WTC11 (cell line): ENCODE measurements at regions not wholly inside any gene's neighbourhood (a gene's known extent, or its start where the extent isn't known, plus 50 kb on each side); places are given as distances from the start of the nearest gene placed in this dataset.

Experiments used
- ATAC-seq: fragments of 200-7000 bp; cut with Tn5 transposase; 2 replicates; pipeline ENCODE4 v1.10.0; 2021; ENCODE audit warnings: mild to moderate bottlenecking, moderate library complexity
- CTCF ChIA-PET: fragments of 300-600 bp; sonication (Branson Sonifier 250); formaldehyde crosslinking; loops from one replicate; lab custom pipeline; 2021; ENCODE audit warnings: antibody characterized with exemption; lab: Charles Lee
- POLR2A ChIA-PET: fragments of 350-600 bp; sonication (Branson Sonifier 250); formaldehyde crosslinking; loops from one replicate; lab custom pipeline; 2021; ENCODE audit warnings: antibody characterized with exemption; lab: Charles Lee
- DNase-seq: peaks from one replicate; pipeline ENCODE4 v3.0.0; 2021; ENCODE audit warnings: low spot score
- H3K27ac Mint-ChIP-seq: 2 replicates; pipeline ENCODE4 v1.8.0; 2021; ENCODE audit warnings: mixed read lengths
- H3K27me3 Mint-ChIP-seq: 2 replicates; pipeline ENCODE4 v1.8.0; 2021; ENCODE audit warnings: low read depth, mild to moderate bottlenecking, moderate library complexity, mixed read lengths
- H3K36me3 Mint-ChIP-seq: 2 replicates; pipeline ENCODE4 v1.8.0; 2021; ENCODE audit warnings: mixed read lengths
- H3K4me1 Mint-ChIP-seq: 2 replicates; pipeline ENCODE4 v1.8.0; 2022; ENCODE audit warnings: mixed read lengths
- H3K4me3 Mint-ChIP-seq: 2 replicates; pipeline ENCODE4 v1.8.0; 2021; ENCODE audit warnings: mild to moderate bottlenecking, moderate library complexity, mixed read lengths
- H3K9me3 Mint-ChIP-seq: 2 replicates; pipeline ENCODE4 v1.8.0; 2021; ENCODE audit warnings: mixed read lengths
- ATF2 ChIP-seq: sonication (generic); formaldehyde crosslinking; IDR thresholded peaks from 2 replicates; pipeline ENCODE4 v1.8.1; 2022; ENCODE audit warnings: low read depth, missing genetic modification reagents, borderline replicate concordance
- CBFB ChIP-seq: sonication (generic); formaldehyde crosslinking; IDR thresholded peaks from 2 replicates; pipeline ENCODE4 v1.8.1; 2022; ENCODE audit warnings: mild to moderate bottlenecking, low read depth, missing genetic modification reagents
- E2F4 ChIP-seq: sonication (generic); formaldehyde crosslinking; IDR thresholded peaks from 2 replicates; pipeline ENCODE4 v1.8.1; 2022; ENCODE audit warnings: low read depth, mild to moderate bottlenecking, moderate library complexity, missing genetic modification reagents, borderline replicate concordance
- ESRRA ChIP-seq: sonication (generic); formaldehyde crosslinking; IDR thresholded peaks from 2 replicates; pipeline ENCODE4 v1.8.1; 2022; ENCODE audit warnings: mild to moderate bottlenecking, missing genetic modification reagents, borderline replicate concordance
- FOXK1 ChIP-seq: sonication (generic); formaldehyde crosslinking; IDR thresholded peaks from 2 replicates; pipeline ENCODE4 v1.8.0; 2022; ENCODE audit warnings: mild to moderate bottlenecking, moderate library complexity, missing genetic modification reagents
- IRF2 ChIP-seq: sonication (generic); formaldehyde crosslinking; IDR thresholded peaks from 2 replicates; pipeline ENCODE4 v1.8.0; 2022; ENCODE audit warnings: low read depth, missing genetic modification reagents, borderline replicate concordance
- NFE2L1 ChIP-seq: sonication (generic); formaldehyde crosslinking; IDR thresholded peaks from 2 replicates; pipeline ENCODE4 v1.8.1; 2023; ENCODE audit warnings: missing genetic modification reagents
- PRRX2 ChIP-seq: fragments of 250-450 bp; sonication (Bioruptor Pico); IDR thresholded peaks from 2 replicates; pipeline ENCODE4 v1.8.0; 2021; ENCODE audit warnings: mild to moderate bottlenecking
- SMAD3 ChIP-seq: sonication (generic); formaldehyde crosslinking; IDR thresholded peaks from 2 replicates; pipeline ENCODE4 v1.8.0; 2022; ENCODE audit warnings: missing genetic modification reagents, mild to moderate bottlenecking, borderline replicate concordance
- SMAD4 ChIP-seq: sonication (generic); formaldehyde crosslinking; IDR thresholded peaks from 2 replicates; pipeline ENCODE4 v1.8.0; 2022; ENCODE audit warnings: mild to moderate bottlenecking, missing genetic modification reagents
- TEAD1 ChIP-seq: sonication (generic); formaldehyde crosslinking; IDR thresholded peaks from 2 replicates; pipeline ENCODE4 v1.8.0; 2022; ENCODE audit warnings: mild to moderate bottlenecking, missing genetic modification reagents
- ZNF219 ChIP-seq: sonication (generic); formaldehyde crosslinking; IDR thresholded peaks from 2 replicates; pipeline ENCODE4 v1.8.0; 2023; ENCODE audit warnings: missing genetic modification reagents, mild to moderate bottlenecking, borderline replicate concordance
- ZNF232 ChIP-seq: sonication (generic); formaldehyde crosslinking; IDR thresholded peaks from 2 replicates; pipeline ENCODE4 v1.8.0; 2022; ENCODE audit warnings: mild to moderate bottlenecking, missing genetic modification reagents
- ZNF416 ChIP-seq: fragments of 250-450 bp; sonication (Bioruptor Pico); IDR thresholded peaks from 2 replicates; pipeline ENCODE4 v1.9.0; 2021; ENCODE audit warnings: mild to moderate bottlenecking, inconsistent platforms
- TF ChIP-seq, protein P1 (sequence below): fragments of 250-450 bp; sonication (Bioruptor Pico); IDR thresholded peaks from 2 replicates; pipeline ENCODE4 v1.9.0; 2021; ENCODE audit warnings: mild to moderate bottlenecking
- TF ChIP-seq, protein P2 (sequence below): sonication (generic); formaldehyde crosslinking; IDR thresholded peaks from 2 replicates; pipeline ENCODE4 v1.8.0; 2022; ENCODE audit warnings: mild to moderate bottlenecking, missing genetic modification reagents
- TF ChIP-seq, protein P3 (sequence below): fragments of 250-450 bp; sonication (Bioruptor Pico); IDR thresholded peaks from 2 replicates; pipeline ENCODE4 v1.9.0; 2021; ENCODE audit warnings: mild to moderate bottlenecking, borderline replicate concordance
- TF ChIP-seq, protein P4 (sequence below): sonication (generic); formaldehyde crosslinking; IDR thresholded peaks from 2 replicates; pipeline ENCODE4 v1.8.1; 2023; ENCODE audit warnings: mild to moderate bottlenecking, missing genetic modification reagents
- TF ChIP-seq, protein P5 (sequence below): sonication (generic); formaldehyde crosslinking; conservative IDR thresholded peaks from 2 replicates; pipeline ENCODE4 v1.8.1; 2023; ENCODE audit warnings: mild to moderate bottlenecking, low read depth, missing genetic modification reagents, moderate library complexity

DNA sequence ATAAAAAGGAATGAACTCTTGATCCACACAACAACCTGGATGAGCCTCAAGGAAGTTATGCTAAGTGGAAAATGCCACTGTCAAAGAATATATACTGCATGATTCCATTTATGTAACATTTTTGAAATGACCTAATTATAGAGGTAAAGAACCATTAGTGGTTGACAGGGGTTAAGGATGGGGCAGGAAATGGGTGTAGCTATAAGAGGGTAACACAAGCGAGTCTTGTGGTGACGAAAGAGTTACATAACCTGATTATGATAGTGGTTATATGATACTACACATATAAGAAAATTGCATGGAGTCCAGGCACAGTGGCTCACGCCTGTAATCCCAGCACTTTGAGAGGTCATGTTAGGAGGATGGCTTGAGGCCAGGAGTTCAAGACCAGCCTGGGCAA, 346.6 kb upstream of the PKDCC start (continued):
- TF ChIP-seq E2F4 (CRISPR knock-in tag) (no peak), ZNF416 (CRISPR knock-in tag) (no peak), IRF2 (CRISPR knock-in tag) (no peak), FOXK1 (CRISPR knock-in tag) (no peak), PRRX2 (CRISPR knock-in tag) (no peak), TEAD1 (no peak), SMAD3 (no peak), ATF2 (CRISPR knock-in tag) (no peak), NFE2L1 (CRISPR knock-in tag) (no peak), CBFB (no peak)
- TF ChIP-seq, protein P1, sequence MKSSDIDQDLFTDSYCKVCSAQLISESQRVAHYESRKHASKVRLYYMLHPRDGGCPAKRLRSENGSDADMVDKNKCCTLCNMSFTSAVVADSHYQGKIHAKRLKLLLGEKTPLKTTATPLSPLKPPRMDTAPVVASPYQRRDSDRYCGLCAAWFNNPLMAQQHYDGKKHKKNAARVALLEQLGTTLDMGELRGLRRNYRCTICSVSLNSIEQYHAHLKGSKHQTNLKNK (CRISPR knock-in tag) = no peak

- Mint-ChIP-seq H3K4me3 (no peak overlapping the region), H3K27ac (no peak overlapping the region), H3K36me3 (no peaks in the 10 kb centered on the region), H3K9me3 (no peaks in the 10 kb centered on the region), H3K27me3 (no peaks in the 10 kb centered on the region; the same call in 1 of the 2 replicates), H3K4me1 (peaks cover 17% of the 10 kb centered on the region)
- CTCF ChIA-PET = interaction anchor here (2.0 kb wide), 1 partner anchor 289 kb away, joined by 7 read pairs; no protein-coding TSS in a partner anchor
- POLR2A ChIA-PET = no interaction called here
- DNase-seq (no peak), ATAC-seq (no peak)
- TF ChIP-seq, protein P2, sequence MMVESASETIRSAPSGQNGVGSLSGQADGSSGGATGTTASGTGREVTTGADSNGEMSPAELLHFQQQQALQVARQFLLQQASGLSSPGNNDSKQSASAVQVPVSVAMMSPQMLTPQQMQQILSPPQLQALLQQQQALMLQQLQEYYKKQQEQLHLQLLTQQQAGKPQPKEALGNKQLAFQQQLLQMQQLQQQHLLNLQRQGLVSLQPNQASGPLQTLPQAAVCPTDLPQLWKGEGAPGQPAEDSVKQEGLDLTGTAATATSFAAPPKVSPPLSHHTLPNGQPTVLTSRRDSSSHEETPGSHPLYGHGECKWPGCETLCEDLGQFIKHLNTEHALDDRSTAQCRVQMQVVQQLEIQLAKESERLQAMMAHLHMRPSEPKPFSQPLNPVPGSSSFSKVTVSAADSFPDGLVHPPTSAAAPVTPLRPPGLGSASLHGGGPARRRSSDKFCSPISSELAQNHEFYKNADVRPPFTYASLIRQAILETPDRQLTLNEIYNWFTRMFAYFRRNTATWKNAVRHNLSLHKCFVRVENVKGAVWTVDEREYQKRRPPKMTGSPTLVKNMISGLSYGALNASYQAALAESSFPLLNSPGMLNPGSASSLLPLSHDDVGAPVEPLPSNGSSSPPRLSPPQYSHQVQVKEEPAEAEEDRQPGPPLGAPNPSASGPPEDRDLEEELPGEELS (CRISPR knock-in tag) = no peak
- no peak for TF ChIP-seq ESRRA (CRISPR knock-in tag)
- TF ChIP-seq, protein P3, sequence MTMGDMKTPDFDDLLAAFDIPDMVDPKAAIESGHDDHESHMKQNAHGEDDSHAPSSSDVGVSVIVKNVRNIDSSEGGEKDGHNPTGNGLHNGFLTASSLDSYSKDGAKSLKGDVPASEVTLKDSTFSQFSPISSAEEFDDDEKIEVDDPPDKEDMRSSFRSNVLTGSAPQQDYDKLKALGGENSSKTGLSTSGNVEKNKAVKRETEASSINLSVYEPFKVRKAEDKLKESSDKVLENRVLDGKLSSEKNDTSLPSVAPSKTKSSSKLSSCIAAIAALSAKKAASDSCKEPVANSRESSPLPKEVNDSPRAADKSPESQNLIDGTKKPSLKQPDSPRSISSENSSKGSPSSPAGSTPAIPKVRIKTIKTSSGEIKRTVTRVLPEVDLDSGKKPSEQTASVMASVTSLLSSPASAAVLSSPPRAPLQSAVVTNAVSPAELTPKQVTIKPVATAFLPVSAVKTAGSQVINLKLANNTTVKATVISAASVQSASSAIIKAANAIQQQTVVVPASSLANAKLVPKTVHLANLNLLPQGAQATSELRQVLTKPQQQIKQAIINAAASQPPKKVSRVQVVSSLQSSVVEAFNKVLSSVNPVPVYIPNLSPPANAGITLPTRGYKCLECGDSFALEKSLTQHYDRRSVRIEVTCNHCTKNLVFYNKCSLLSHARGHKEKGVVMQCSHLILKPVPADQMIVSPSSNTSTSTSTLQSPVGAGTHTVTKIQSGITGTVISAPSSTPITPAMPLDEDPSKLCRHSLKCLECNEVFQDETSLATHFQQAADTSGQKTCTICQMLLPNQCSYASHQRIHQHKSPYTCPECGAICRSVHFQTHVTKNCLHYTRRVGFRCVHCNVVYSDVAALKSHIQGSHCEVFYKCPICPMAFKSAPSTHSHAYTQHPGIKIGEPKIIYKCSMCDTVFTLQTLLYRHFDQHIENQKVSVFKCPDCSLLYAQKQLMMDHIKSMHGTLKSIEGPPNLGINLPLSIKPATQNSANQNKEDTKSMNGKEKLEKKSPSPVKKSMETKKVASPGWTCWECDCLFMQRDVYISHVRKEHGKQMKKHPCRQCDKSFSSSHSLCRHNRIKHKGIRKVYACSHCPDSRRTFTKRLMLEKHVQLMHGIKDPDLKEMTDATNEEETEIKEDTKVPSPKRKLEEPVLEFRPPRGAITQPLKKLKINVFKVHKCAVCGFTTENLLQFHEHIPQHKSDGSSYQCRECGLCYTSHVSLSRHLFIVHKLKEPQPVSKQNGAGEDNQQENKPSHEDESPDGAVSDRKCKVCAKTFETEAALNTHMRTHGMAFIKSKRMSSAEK (CRISPR knock-in tag) = no peak
- TF ChIP-seq, protein P4, sequence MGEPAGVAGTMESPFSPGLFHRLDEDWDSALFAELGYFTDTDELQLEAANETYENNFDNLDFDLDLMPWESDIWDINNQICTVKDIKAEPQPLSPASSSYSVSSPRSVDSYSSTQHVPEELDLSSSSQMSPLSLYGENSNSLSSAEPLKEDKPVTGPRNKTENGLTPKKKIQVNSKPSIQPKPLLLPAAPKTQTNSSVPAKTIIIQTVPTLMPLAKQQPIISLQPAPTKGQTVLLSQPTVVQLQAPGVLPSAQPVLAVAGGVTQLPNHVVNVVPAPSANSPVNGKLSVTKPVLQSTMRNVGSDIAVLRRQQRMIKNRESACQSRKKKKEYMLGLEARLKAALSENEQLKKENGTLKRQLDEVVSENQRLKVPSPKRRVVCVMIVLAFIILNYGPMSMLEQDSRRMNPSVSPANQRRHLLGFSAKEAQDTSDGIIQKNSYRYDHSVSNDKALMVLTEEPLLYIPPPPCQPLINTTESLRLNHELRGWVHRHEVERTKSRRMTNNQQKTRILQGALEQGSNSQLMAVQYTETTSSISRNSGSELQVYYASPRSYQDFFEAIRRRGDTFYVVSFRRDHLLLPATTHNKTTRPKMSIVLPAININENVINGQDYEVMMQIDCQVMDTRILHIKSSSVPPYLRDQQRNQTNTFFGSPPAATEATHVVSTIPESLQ (CRISPR knock-in tag) = no peak
- TF ChIP-seq, protein P5, sequence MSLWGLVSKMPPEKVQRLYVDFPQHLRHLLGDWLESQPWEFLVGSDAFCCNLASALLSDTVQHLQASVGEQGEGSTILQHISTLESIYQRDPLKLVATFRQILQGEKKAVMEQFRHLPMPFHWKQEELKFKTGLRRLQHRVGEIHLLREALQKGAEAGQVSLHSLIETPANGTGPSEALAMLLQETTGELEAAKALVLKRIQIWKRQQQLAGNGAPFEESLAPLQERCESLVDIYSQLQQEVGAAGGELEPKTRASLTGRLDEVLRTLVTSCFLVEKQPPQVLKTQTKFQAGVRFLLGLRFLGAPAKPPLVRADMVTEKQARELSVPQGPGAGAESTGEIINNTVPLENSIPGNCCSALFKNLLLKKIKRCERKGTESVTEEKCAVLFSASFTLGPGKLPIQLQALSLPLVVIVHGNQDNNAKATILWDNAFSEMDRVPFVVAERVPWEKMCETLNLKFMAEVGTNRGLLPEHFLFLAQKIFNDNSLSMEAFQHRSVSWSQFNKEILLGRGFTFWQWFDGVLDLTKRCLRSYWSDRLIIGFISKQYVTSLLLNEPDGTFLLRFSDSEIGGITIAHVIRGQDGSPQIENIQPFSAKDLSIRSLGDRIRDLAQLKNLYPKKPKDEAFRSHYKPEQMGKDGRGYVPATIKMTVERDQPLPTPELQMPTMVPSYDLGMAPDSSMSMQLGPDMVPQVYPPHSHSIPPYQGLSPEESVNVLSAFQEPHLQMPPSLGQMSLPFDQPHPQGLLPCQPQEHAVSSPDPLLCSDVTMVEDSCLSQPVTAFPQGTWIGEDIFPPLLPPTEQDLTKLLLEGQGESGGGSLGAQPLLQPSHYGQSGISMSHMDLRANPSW = no peak
- TF ChIP-seq FOXK1 (CRISPR knock-in tag) = no peak
- no peak for TF ChIP-seq ZNF232
- TF ChIP-seq, protein P1 (CRISPR knock-in tag) = no peak
- TF ChIP-seq SMAD4 = no peak
- no peak for TF ChIP-seq ZNF219 (CRISPR knock-in tag)
Measured at GRCh38 chr2:41703123-41703522, 344.7 kb upstream of the PKDCC start.
